PFSK-1 (cell line): ENCODE measurements at regions not wholly inside any gene's neighbourhood (a gene's known extent, or its start where the extent isn't known, plus 50 kb on each side); places are given as distances from the start of the nearest gene placed in this dataset.

Source experiments
- FOXP2 ChIP-seq: optimal IDR thresholded peaks from 2 replicates; pipeline ENCODE3; 2011; ENCODE audit warnings: borderline replicate concordance, control low read depth, inconsistent platforms; ENCODE audit not compliant: insufficient read depth; ENCODE audit errors: extremely low read length, extremely low read depth
- POLR2AphosphoS5 ChIP-seq: IDR thresholded peaks from 2 replicates; pipeline ENCODE4 v1.6.1; 2012; ENCODE audit warnings: low read depth, mild to moderate bottlenecking, control low read depth, low read length, moderate library complexity
- TF ChIP-seq, protein P1 (sequence below), 2 experiments: IDR thresholded peaks; 2 replicates each; pipeline versions ENCODE4 v1.6.1 to v1.8.0; 2011 to 2012; ENCODE audit warnings: low read depth in 2 of 2, low read length in 2 of 2, control low read depth in 1 of 2, inconsistent platforms in 1 of 2, mild to moderate bottlenecking in 1 of 2, moderate library complexity in 1 of 2; ENCODE audit not compliant: insufficient read depth in 1 of 2

DNA sequence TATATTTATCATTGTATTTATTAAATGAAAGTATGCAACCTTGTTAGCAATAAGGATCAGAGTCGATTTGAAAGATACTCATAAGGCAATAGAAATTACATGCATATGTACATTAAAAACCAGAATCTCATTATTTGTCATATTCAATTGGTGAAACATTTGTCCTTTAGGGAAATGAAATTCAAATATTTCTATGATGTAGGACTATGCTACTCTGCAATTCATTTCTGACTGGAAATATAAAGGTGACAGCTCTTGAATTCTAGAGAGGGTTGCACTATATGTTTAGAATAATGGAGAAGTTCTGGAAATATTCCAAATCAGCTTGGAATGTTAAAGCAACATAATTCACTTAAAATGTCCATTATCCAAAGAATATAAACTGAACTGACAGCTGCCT is 1519.8 kb downstream of the ARAP2 start:
- TF ChIP-seq POLR2AphosphoS5: no peak
- no peak for TF ChIP-seq FOXP2
- TF ChIP-seq, protein P1, sequence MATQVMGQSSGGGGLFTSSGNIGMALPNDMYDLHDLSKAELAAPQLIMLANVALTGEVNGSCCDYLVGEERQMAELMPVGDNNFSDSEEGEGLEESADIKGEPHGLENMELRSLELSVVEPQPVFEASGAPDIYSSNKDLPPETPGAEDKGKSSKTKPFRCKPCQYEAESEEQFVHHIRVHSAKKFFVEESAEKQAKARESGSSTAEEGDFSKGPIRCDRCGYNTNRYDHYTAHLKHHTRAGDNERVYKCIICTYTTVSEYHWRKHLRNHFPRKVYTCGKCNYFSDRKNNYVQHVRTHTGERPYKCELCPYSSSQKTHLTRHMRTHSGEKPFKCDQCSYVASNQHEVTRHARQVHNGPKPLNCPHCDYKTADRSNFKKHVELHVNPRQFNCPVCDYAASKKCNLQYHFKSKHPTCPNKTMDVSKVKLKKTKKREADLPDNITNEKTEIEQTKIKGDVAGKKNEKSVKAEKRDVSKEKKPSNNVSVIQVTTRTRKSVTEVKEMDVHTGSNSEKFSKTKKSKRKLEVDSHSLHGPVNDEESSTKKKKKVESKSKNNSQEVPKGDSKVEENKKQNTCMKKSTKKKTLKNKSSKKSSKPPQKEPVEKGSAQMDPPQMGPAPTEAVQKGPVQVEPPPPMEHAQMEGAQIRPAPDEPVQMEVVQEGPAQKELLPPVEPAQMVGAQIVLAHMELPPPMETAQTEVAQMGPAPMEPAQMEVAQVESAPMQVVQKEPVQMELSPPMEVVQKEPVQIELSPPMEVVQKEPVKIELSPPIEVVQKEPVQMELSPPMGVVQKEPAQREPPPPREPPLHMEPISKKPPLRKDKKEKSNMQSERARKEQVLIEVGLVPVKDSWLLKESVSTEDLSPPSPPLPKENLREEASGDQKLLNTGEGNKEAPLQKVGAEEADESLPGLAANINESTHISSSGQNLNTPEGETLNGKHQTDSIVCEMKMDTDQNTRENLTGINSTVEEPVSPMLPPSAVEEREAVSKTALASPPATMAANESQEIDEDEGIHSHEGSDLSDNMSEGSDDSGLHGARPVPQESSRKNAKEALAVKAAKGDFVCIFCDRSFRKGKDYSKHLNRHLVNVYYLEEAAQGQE (IDR thresholded peaks at IDR 0.05; ENCODE audit: insufficient read depth in 1 of 2, low read depth in 2 of 2, low read length in 2 of 2): no peak
